Fibroblast of skin of left quadriceps (primary cell): ENCODE measurements at regions not wholly inside any gene's neighbourhood (a gene's known extent, or its start where the extent isn't known, plus 50 kb on each side); places are given as distances from the start of the nearest gene placed in this dataset.
"Not testable (repeated sequence)": the region's sequence is repeated elsewhere in the genome, so short reads cannot be mapped to it uniquely, and the experiment has no call there.

Source experiments
- DNase-seq, 2 experiments: peaks; one replicate each; pipeline ENCODE4 v3.0.0-alpha.2; 2013; ENCODE audit warnings: low read depth in 2 of 2

- peak; percentile 79 to 81 for DNase-seq
Observed at GRCh38 chr11:13169709-13170108, 107.9 kb upstream of the BMAL1 start.

GRCh38 chr11:13174090-13174489 lies 103.5 kb upstream of the BMAL1 start:
- DNase-seq, result no peak

GRCh38 chr11:13183094-13183825 lies 94.3 kb upstream of the BMAL1 start:
- peak; percentile 65 for DNase-seq

- DNase-seq, result no peak
Observed at GRCh38 chr11:13183826-13184196, 93.8 kb upstream of the BMAL1 start.

GRCh38 chr11:13184295-13184794 lies 93.2 kb upstream of the BMAL1 start:
- no peak for DNase-seq

GRCh38 chr11:13188179-13188578 lies 89.4 kb upstream of the BMAL1 start:
- DNase-seq, result no peak

- DNase-seq, result peak in 1 of 2 experiments; percentile 38
Observed at GRCh38 chr11:13189561-13190426, 87.8 kb upstream of the BMAL1 start.

GRCh38 chr11:13193613-13194012 lies 84.0 kb upstream of the BMAL1 start:
- no peak for DNase-seq

GRCh38 chr11:13197374-13197773 lies 80.2 kb upstream of the BMAL1 start:
- not testable (repeated sequence) for DNase-seq

- DNase-seq, result no peak
Observed at GRCh38 chr11:13205486-13205885, 72.1 kb upstream of the BMAL1 start.

- DNase-seq, result no peak
Observed at GRCh38 chr11:13206086-13206640, 71.4 kb upstream of the BMAL1 start.

- no peak for DNase-seq
Observed at GRCh38 chr11:13207270-13207664, 70.3 kb upstream of the BMAL1 start.

- DNase-seq, result peak; percentile 82 to 84
Observed at GRCh38 chr11:13207665-13208594, 69.7 kb upstream of the BMAL1 start.

- DNase-seq, result no peak
Observed at GRCh38 chr11:13208921-13209320, 68.7 kb upstream of the BMAL1 start.

- DNase-seq, result no peak
Observed at GRCh38 chr11:13209379-13209778, 68.2 kb upstream of the BMAL1 start.

GRCh38 chr11:13210424-13210823 lies 67.2 kb upstream of the BMAL1 start:
- DNase-seq, result peak; percentile 51 to 53

- DNase-seq, result no peak
Observed at GRCh38 chr11:13214276-13214675, 63.3 kb upstream of the BMAL1 start.

- no peak for DNase-seq
Observed at GRCh38 chr11:13215149-13215548, 62.4 kb upstream of the BMAL1 start.

- DNase-seq, result peak; percentile 84
Observed at GRCh38 chr11:13216019-13216710, 61.4 kb upstream of the BMAL1 start.

GRCh38 chr11:13216711-13217075 lies 60.9 kb upstream of the BMAL1 start:
- DNase-seq, result no peak

- not testable (repeated sequence) for DNase-seq
Observed at GRCh38 chr11:13218685-13219084, 58.9 kb upstream of the BMAL1 start.
